PC-3 (cell line): ENCODE measurements at regions not wholly inside any gene's neighbourhood (a gene's known extent, or its start where the extent isn't known, plus 50 kb on each side); places are given as distances from the start of the nearest gene placed in this dataset.

ENCODE experiments used
- ATAC-seq: fragments of 200-7000 bp; cut with Tn5 transposase; 2 replicates; pipeline ENCODE4 v1.9.1; 2020; ENCODE audit warnings: mild to moderate bottlenecking, moderate library complexity
- BruUV-seq: library from RNA; stranded (reverse); fragments of 400-500 nt; replicated peaks from 2 replicates; lab custom pipeline; 2021; lab: Mats Ljungman, UMichigan
- CTCF ChIA-PET: fragments of 300-600 bp; sonication (Branson Sonifier 250); formaldehyde crosslinking; loops from one replicate; lab custom pipeline; 2022; ENCODE audit warnings: antibody characterized with exemption; lab: Charles Lee
- POLR2A ChIA-PET: fragments of 300-600 bp; sonication (Branson Sonifier 250); formaldehyde crosslinking; loops from one replicate; lab custom pipeline; 2022; ENCODE audit warnings: antibody characterized with exemption; ENCODE audit not compliant: unreplicated experiment; lab: Charles Lee
- DNase-seq: peaks from one replicate; pipeline ENCODE4 v3.0.0-alpha.2; 2015
- H2AFZ ChIP-seq: fragments of 300-600 bp; sonication (generic); 2 replicates; pipeline ENCODE4 v1.6.0; 2016; ENCODE audit warnings: antibody characterized with exemption, low read length
- H3F3A ChIP-seq: fragments of 300-600 bp; sonication (generic); one replicate; pipeline ENCODE4 v1.6.0; 2017; ENCODE audit warnings: antibody characterized with exemption, low read length, control low read depth, mild to moderate bottlenecking; ENCODE audit not compliant: unreplicated experiment
- H3K27ac ChIP-seq: fragments of 300-600 bp; sonication (generic); 2 replicates; pipeline ENCODE4 v1.5.1; 2016; ENCODE audit warnings: mild to moderate bottlenecking, low read length
- H3K27me3 ChIP-seq: fragments of 300-600 bp; sonication (generic); 2 replicates; pipeline ENCODE4 v1.6.1; 2016; ENCODE audit warnings: low read length, mixed read lengths
- H3K36me3 ChIP-seq: fragments of 300-600 bp; sonication (generic); 2 replicates; pipeline ENCODE4 v1.6.1; 2016; ENCODE audit warnings: low read depth, mixed run types, low read length, mixed read lengths
- H3K4me1 ChIP-seq: fragments of 300-600 bp; sonication (generic); 2 replicates; pipeline ENCODE4 v1.5.1; 2016; ENCODE audit warnings: low read length; ENCODE audit not compliant: insufficient read depth
- H3K4me2 ChIP-seq: fragments of 300-600 bp; sonication (generic); 2 replicates; pipeline ENCODE4 v1.6.0; 2016; ENCODE audit warnings: low read length
- H3K4me3 ChIP-seq: fragments of 300-600 bp; sonication (generic); 2 replicates; pipeline ENCODE4 v1.5.1; 2016; ENCODE audit warnings: mild to moderate bottlenecking, low read length, mixed read lengths
- H3K79me2 ChIP-seq: fragments of 300-600 bp; sonication (generic); 2 replicates; pipeline ENCODE4 v1.6.1; 2017; ENCODE audit warnings: low read length, mixed read lengths
- H3K9ac ChIP-seq: fragments of 300-600 bp; sonication (generic); 2 replicates; pipeline ENCODE4 v1.6.0; 2016; ENCODE audit warnings: mild to moderate bottlenecking, low read length
- H3K9me2 ChIP-seq: fragments of 300-600 bp; sonication (generic); replicated peaks from 2 replicates; pipeline ENCODE4 v1.6.1; 2016; ENCODE audit warnings: mixed run types, low read length, mixed read lengths
- H3K9me3 ChIP-seq: fragments of 300-600 bp; sonication (generic); 2 replicates; pipeline ENCODE4 v1.6.1; 2016; ENCODE audit warnings: low read length, mixed read lengths
- H4K20me1 ChIP-seq: fragments of 300-600 bp; sonication (generic); 2 replicates; pipeline ENCODE4 v1.6.1; 2016; ENCODE audit warnings: low read length, mixed read lengths
- CTCF ChIP-seq: fragments of 300-600 bp; sonication (generic); conservative IDR thresholded peaks from 2 replicates; pipeline ENCODE4 v1.5.1; 2017; ENCODE audit warnings: antibody characterized with exemption, low read depth, mild to moderate bottlenecking, low read length
- EZH2 ChIP-seq: fragments of 300-600 bp; sonication (generic); IDR thresholded peaks from one replicate; pipeline ENCODE4 v1.6.1; 2017; ENCODE audit warnings: antibody characterized with exemption, mild to moderate bottlenecking, low read length; ENCODE audit not compliant: unreplicated experiment
- EZH2phosphoT487 ChIP-seq: fragments of 300-600 bp; sonication (generic); IDR thresholded peaks from 2 replicates; pipeline ENCODE4 v1.6.1; 2018; ENCODE audit warnings: mild to moderate bottlenecking, antibody characterized with exemption, low read length, borderline replicate concordance
- intact Hi-C: fragments of 100-400 bp; cut with micrococcal nuclease; formaldehyde crosslinking; loops from 2 replicates; pipeline ENCODE4 v1.9.0; 2023

- Histone ChIP-seq H3K9me2 (no peaks in the 10 kb centered on the region), H3K9ac (no peak overlapping the region), H3K79me2 (no peaks in the 10 kb centered on the region), H3K4me3 (no peak overlapping the region), H3K9me3 (no peaks in the 10 kb centered on the region), H2AFZ (no peak overlapping the region), H3K27me3 (peaks cover 71% of the 10 kb centered on the region), H3K4me1 (no peaks in the 10 kb centered on the region), H3F3A (no peaks in the 10 kb centered on the region), H3K4me2 (no peak overlapping the region), H3K27ac (no peak overlapping the region), H3K36me3 (no peaks in the 10 kb centered on the region), H4K20me1 (no peaks in the 10 kb centered on the region)
- DNase-seq (no peak), ATAC-seq (no peak)
- intact Hi-C loops: no loop called here
- BruUV-seq: no TSS peak
- POLR2A ChIA-PET: no interaction called here
- CTCF ChIA-PET: no interaction called here
- TF ChIP-seq EZH2phosphoT487 (no peak), CTCF (no peak), EZH2 (no peak)
These were observed 146.3 kb upstream of the RAB4A start for GRCh38 chr1:229124520-229125124.

GRCh38 chr1:229127301-229127700, 143.6 kb upstream of the RAB4A start:
- Histone ChIP-seq H3K27ac (no peak overlapping the region), H4K20me1 (no peaks in the 10 kb centered on the region), H3K9me3 (no peaks in the 10 kb centered on the region), H3K9ac (no peak overlapping the region), H3K4me2 (no peak overlapping the region), H3K4me1 (no peaks in the 10 kb centered on the region), H3K36me3 (no peaks in the 10 kb centered on the region), H3K27me3 (peaks cover 87% of the 10 kb centered on the region), H2AFZ (no peak overlapping the region), H3K4me3 (no peak overlapping the region), H3K79me2 (no peaks in the 10 kb centered on the region), H3K9me2 (no peaks in the 10 kb centered on the region), H3F3A (no peaks in the 10 kb centered on the region)
- DNase-seq (no peak), ATAC-seq (no peak)
- CTCF ChIA-PET: no interaction called here
- POLR2A ChIA-PET: no interaction called here
- intact Hi-C loops: no loop called here
- TF ChIP-seq CTCF: no peak
- BruUV-seq: no TSS peak

- intact Hi-C loops: no loop called here
- no peaks in the 10 kb centered on the region for H3F3A ChIP-seq
- H3K9ac ChIP-seq: no peak overlapping the region
- peaks cover 79% of the 10 kb centered on the region for H3K27me3 ChIP-seq
- H3K36me3 ChIP-seq: no peaks in the 10 kb centered on the region
- TF ChIP-seq EZH2phosphoT487 (no peak), CTCF (no peak), EZH2 (no peak)
- ATAC-seq: no peak
- H3K27ac ChIP-seq: no peak overlapping the region
- H3K79me2 ChIP-seq: no peaks in the 10 kb centered on the region
- no peaks in the 10 kb centered on the region for H3K9me3 ChIP-seq
- no peak overlapping the region for H3K4me2 ChIP-seq
- no peak overlapping the region for H3K4me3 ChIP-seq
- H3K4me1 ChIP-seq: no peaks in the 10 kb centered on the region
- BruUV-seq: no TSS peak
- no peaks in the 10 kb centered on the region for H4K20me1 ChIP-seq
- DNase-seq: no peak
- POLR2A ChIA-PET: no interaction called here
- CTCF ChIA-PET: interaction anchor here (0.7 kb wide), 1 partner anchor 53 kb away, joined by 4 read pairs; no protein-coding TSS in a partner anchor
- no peaks in the 10 kb centered on the region for H3K9me2 ChIP-seq
- no peak overlapping the region for H2AFZ ChIP-seq
These were observed 142.8 kb upstream of the RAB4A start for GRCh38 chr1:229128066-229128608.
